ENCODE measurements at regions not wholly inside any gene's neighbourhood (a gene's known extent, or its start where the extent isn't known, plus 50 kb on each side); places are given as distances from the start of the nearest gene placed in this dataset.

GRCh38 chr6:48706310-48706709 lies 595.3 kb upstream of the PTCHD4 start:
- H3K9me3 ChIP-seq (ENCODE audit: control insufficient read depth, insufficient read depth, low read length): no peaks in the 10 kb centered on the region
- H3K27me3 ChIP-seq (ENCODE audit: control insufficient read depth, insufficient read depth, low read length): no peaks in the 10 kb centered on the region
- no peak overlapping the region for H3K27ac ChIP-seq (ENCODE audit: low read length)
- DNase-seq (ENCODE audit: low read depth, low spot score): no peak
- H3K36me3 ChIP-seq (ENCODE audit: control insufficient read depth, insufficient read depth, low read length): no peaks in the 10 kb centered on the region
- no peak overlapping the region for H3K4me3 ChIP-seq (ENCODE audit: low read length)
- no peaks in the 10 kb centered on the region for H3K4me1 ChIP-seq (ENCODE audit: control insufficient read depth, insufficient read depth, low read length)

- WGBS (ENCODE audit: insufficient coverage, insufficient read length): no CpG with 5 or more reads among the region's 15 CpGs
- Histone ChIP-seq H3K27me3 (ENCODE audit: control insufficient read depth, insufficient read depth, low read length) (no peaks in the 10 kb centered on the region), H3K4me1 (ENCODE audit: control insufficient read depth, insufficient read depth, low read length) (no peaks in the 10 kb centered on the region), H3K4me3 (ENCODE audit: low read length) (no peak overlapping the region), H3K27ac (ENCODE audit: low read length) (no peak overlapping the region), H3K36me3 (ENCODE audit: control insufficient read depth, insufficient read depth, low read length) (no peaks in the 10 kb centered on the region), H3K9me3 (ENCODE audit: control insufficient read depth, insufficient read depth, low read length) (no peaks in the 10 kb centered on the region)
- no peak for DNase-seq (ENCODE audit: low read depth, low spot score)
Measured at GRCh38 chr6:48701572-48701971, 590.6 kb upstream of the PTCHD4 start.

GRCh38 chr6:48695872-48696271 lies 584.9 kb upstream of the PTCHD4 start:
- no peak for DNase-seq (ENCODE audit: low read depth, low spot score)
- Histone ChIP-seq H3K27ac (ENCODE audit: low read length) (no peak overlapping the region), H3K4me3 (ENCODE audit: low read length) (no peak overlapping the region), H3K9me3 (ENCODE audit: control insufficient read depth, insufficient read depth, low read length) (no peaks in the 10 kb centered on the region), H3K27me3 (ENCODE audit: control insufficient read depth, insufficient read depth, low read length) (no peaks in the 10 kb centered on the region), H3K4me1 (ENCODE audit: control insufficient read depth, insufficient read depth, low read length) (no peaks in the 10 kb centered on the region), H3K36me3 (ENCODE audit: control insufficient read depth, insufficient read depth, low read length) (no peaks in the 10 kb centered on the region)
- no CpG with 5 or more reads among the region's 3 CpGs for WGBS (ENCODE audit: insufficient coverage, insufficient read length)

GRCh38 chr6:48691420-48691819 lies 580.4 kb upstream of the PTCHD4 start:
- no peaks in the 10 kb centered on the region for H3K9me3 ChIP-seq (ENCODE audit: control insufficient read depth, insufficient read depth, low read length)

GRCh38 chr6:48689498-48689897 lies 578.5 kb upstream of the PTCHD4 start:
- no peaks in the 10 kb centered on the region for H3K4me1 ChIP-seq (ENCODE audit: control insufficient read depth, insufficient read depth, low read length)

More at GRCh38 chr6:48691420-48691819, 580.4 kb upstream of the PTCHD4 start:
- H3K36me3 ChIP-seq (ENCODE audit: control insufficient read depth, insufficient read depth, low read length): no peaks in the 10 kb centered on the region
- H3K27ac ChIP-seq (ENCODE audit: low read length): no peak overlapping the region
- no peaks in the 10 kb centered on the region for H3K27me3 ChIP-seq (ENCODE audit: control insufficient read depth, insufficient read depth, low read length)
- DNase-seq (ENCODE audit: low read depth, low spot score): no peak
- H3K4me3 ChIP-seq (ENCODE audit: low read length): no peak overlapping the region
- WGBS (ENCODE audit: insufficient coverage, insufficient read length): no CpG with 5 or more reads among the region's 2 CpGs
- H3K4me1 ChIP-seq (ENCODE audit: control insufficient read depth, insufficient read depth, low read length): no peaks in the 10 kb centered on the region

GRCh38 chr6:48678390-48678789 lies 567.4 kb upstream of the PTCHD4 start:
- H3K4me3 ChIP-seq (ENCODE audit: low read length): no peak overlapping the region
- H3K9me3 ChIP-seq (ENCODE audit: control insufficient read depth, insufficient read depth, low read length): no peaks in the 10 kb centered on the region
- H3K36me3 ChIP-seq (ENCODE audit: control insufficient read depth, insufficient read depth, low read length): no peaks in the 10 kb centered on the region
- no CpG with 5 or more reads among the region's 1 CpG for whole genome bisulfite sequencing (ENCODE audit: insufficient coverage, insufficient read length)
- no peak overlapping the region for H3K27ac ChIP-seq (ENCODE audit: low read length)
- DNase-seq (ENCODE audit: low read depth, low spot score): no peak
- no peaks in the 10 kb centered on the region for H3K4me1 ChIP-seq (ENCODE audit: control insufficient read depth, insufficient read depth, low read length)
- H3K27me3 ChIP-seq (ENCODE audit: control insufficient read depth, insufficient read depth, low read length): no peaks in the 10 kb centered on the region

More at GRCh38 chr6:48689498-48689897, 578.5 kb upstream of the PTCHD4 start:
- Histone ChIP-seq H3K36me3 (ENCODE audit: control insufficient read depth, insufficient read depth, low read length) (no peaks in the 10 kb centered on the region), H3K27ac (ENCODE audit: low read length) (no peak overlapping the region), H3K9me3 (ENCODE audit: control insufficient read depth, insufficient read depth, low read length) (no peaks in the 10 kb centered on the region), H3K4me3 (ENCODE audit: low read length) (no peak overlapping the region), H3K27me3 (ENCODE audit: control insufficient read depth, insufficient read depth, low read length) (no peaks in the 10 kb centered on the region)
- no peak for DNase-seq (ENCODE audit: low read depth, low spot score)

GRCh38 chr6:48671505-48671904 lies 560.5 kb upstream of the PTCHD4 start:
- Histone ChIP-seq H3K36me3 (ENCODE audit: control insufficient read depth, insufficient read depth, low read length) (no peaks in the 10 kb centered on the region), H3K9me3 (ENCODE audit: control insufficient read depth, insufficient read depth, low read length) (no peaks in the 10 kb centered on the region), H3K27ac (ENCODE audit: low read length) (no peak overlapping the region), H3K27me3 (ENCODE audit: control insufficient read depth, insufficient read depth, low read length) (no peaks in the 10 kb centered on the region), H3K4me3 (ENCODE audit: low read length) (no peak overlapping the region), H3K4me1 (ENCODE audit: control insufficient read depth, insufficient read depth, low read length) (no peaks in the 10 kb centered on the region)
- DNase-seq (ENCODE audit: low read depth, low spot score): no peak
- WGBS (ENCODE audit: insufficient coverage, insufficient read length): no CpG with 5 or more reads among the region's 1 CpG

- Histone ChIP-seq H3K4me1 (ENCODE audit: control insufficient read depth, insufficient read depth, low read length) (no peaks in the 10 kb centered on the region), H3K4me3 (ENCODE audit: low read length) (no peak overlapping the region), H3K9me3 (ENCODE audit: control insufficient read depth, insufficient read depth, low read length) (no peaks in the 10 kb centered on the region), H3K36me3 (ENCODE audit: control insufficient read depth, insufficient read depth, low read length) (no peaks in the 10 kb centered on the region), H3K27me3 (ENCODE audit: control insufficient read depth, insufficient read depth, low read length) (no peaks in the 10 kb centered on the region), H3K27ac (ENCODE audit: low read length) (no peak overlapping the region)
- no CpG with 5 or more reads among the region's 2 CpGs for WGBS (ENCODE audit: insufficient coverage, insufficient read length)
- DNase-seq (ENCODE audit: low read depth, low spot score): no peak
Measured at GRCh38 chr6:48670546-48670945, 559.5 kb upstream of the PTCHD4 start.

- no peaks in the 10 kb centered on the region for H3K9me3 ChIP-seq (ENCODE audit: control insufficient read depth, insufficient read depth, low read length)
- no peaks in the 10 kb centered on the region for H3K27me3 ChIP-seq (ENCODE audit: control insufficient read depth, insufficient read depth, low read length)
- no peaks in the 10 kb centered on the region for H3K4me1 ChIP-seq (ENCODE audit: control insufficient read depth, insufficient read depth, low read length)
- no CpG with 5 or more reads among the region's 2 CpGs for WGBS (ENCODE audit: insufficient coverage, insufficient read length)
- H3K4me3 ChIP-seq (ENCODE audit: low read length): no peak overlapping the region
- DNase-seq (ENCODE audit: low read depth, low spot score): no peak
- no peak overlapping the region for H3K27ac ChIP-seq (ENCODE audit: low read length)
- H3K36me3 ChIP-seq (ENCODE audit: control insufficient read depth, insufficient read depth, low read length): no peaks in the 10 kb centered on the region
Measured at GRCh38 chr6:48667797-48668196, 556.8 kb upstream of the PTCHD4 start.

GRCh38 chr6:48664826-48665225 lies 553.8 kb upstream of the PTCHD4 start:
- no peak for DNase-seq (ENCODE audit: low read depth, low spot score)
- H3K27ac ChIP-seq (ENCODE audit: low read length): no peak overlapping the region

GRCh38 chr6:48658915-48659314 lies 547.9 kb upstream of the PTCHD4 start:
- whole genome bisulfite sequencing (ENCODE audit: insufficient coverage, insufficient read length): no CpG with 5 or more reads among the region's 2 CpGs
- DNase-seq (ENCODE audit: low read depth, low spot score): no peak
- Histone ChIP-seq H3K4me1 (ENCODE audit: control insufficient read depth, insufficient read depth, low read length) (no peaks in the 10 kb centered on the region), H3K9me3 (ENCODE audit: control insufficient read depth, insufficient read depth, low read length) (no peaks in the 10 kb centered on the region), H3K36me3 (ENCODE audit: control insufficient read depth, insufficient read depth, low read length) (no peaks in the 10 kb centered on the region), H3K27ac (ENCODE audit: low read length) (no peak overlapping the region), H3K4me3 (ENCODE audit: low read length) (no peak overlapping the region), H3K27me3 (ENCODE audit: control insufficient read depth, insufficient read depth, low read length) (no peaks in the 10 kb centered on the region)

More at GRCh38 chr6:48664826-48665225, 553.8 kb upstream of the PTCHD4 start:
- no CpG with 5 or more reads among the region's 3 CpGs for WGBS (ENCODE audit: insufficient coverage, insufficient read length)
- Histone ChIP-seq H3K36me3 (ENCODE audit: control insufficient read depth, insufficient read depth, low read length) (no peaks in the 10 kb centered on the region), H3K27me3 (ENCODE audit: control insufficient read depth, insufficient read depth, low read length) (no peaks in the 10 kb centered on the region), H3K4me1 (ENCODE audit: control insufficient read depth, insufficient read depth, low read length) (no peaks in the 10 kb centered on the region), H3K4me3 (ENCODE audit: low read length) (no peak overlapping the region), H3K9me3 (ENCODE audit: control insufficient read depth, insufficient read depth, low read length) (no peaks in the 10 kb centered on the region)
